Activated CD4-positive, alpha-beta T cell treated with anti-CD3 and anti-CD28 coated beads for 48 hours (primary cell): ENCODE measurements at regions not wholly inside any gene's neighbourhood (a gene's known extent, or its start where the extent isn't known, plus 50 kb on each side); places are given as distances from the start of the nearest gene placed in this dataset.

Experiments used
- DNase-seq: peaks from one replicate; pipeline ENCODE4 v3.0.0-alpha.2; 2020

DNA sequence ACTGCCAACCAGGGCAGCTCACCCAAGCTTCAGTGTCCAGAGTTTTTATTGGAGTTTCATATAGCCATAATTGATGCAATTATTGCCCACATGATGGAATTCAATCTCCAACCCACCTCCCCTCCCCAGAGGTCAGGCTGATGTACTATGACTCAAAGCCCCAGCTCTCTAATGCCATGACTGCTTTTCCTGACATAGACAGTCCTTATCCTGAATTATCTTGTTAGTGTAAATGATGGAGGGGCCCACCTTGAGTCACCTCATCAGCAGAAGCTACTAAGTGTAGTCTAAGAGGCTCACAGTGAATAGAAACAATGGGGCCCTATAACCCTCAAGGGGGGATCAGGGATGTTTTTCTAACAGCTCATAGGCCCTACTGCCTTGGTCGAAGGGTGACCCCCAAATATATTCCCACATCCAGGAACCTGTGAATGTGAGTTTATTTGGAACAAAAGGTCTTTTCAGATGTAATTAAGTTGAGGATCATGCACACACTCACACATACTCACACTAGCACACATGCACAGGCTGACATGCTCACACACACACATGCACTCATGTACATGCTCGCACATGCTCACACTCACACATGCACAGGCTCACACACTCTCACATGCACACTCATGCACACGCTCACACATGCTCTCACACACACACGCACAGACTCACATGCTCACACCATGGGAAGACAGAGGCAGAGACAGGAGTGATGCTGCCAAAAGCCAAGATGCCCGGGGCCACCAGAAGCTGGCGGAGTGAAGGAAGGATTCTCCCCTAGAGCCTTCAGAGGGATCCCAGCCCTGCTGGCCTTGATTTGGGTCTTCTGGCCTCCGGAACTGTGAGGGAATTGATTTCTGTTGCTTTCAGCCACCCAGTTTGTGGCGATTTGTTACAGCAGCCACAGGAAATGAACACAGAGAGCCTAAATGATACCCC is 131.2 kb upstream of the SMAD3 start:
- no peak for DNase-seq

DNA sequence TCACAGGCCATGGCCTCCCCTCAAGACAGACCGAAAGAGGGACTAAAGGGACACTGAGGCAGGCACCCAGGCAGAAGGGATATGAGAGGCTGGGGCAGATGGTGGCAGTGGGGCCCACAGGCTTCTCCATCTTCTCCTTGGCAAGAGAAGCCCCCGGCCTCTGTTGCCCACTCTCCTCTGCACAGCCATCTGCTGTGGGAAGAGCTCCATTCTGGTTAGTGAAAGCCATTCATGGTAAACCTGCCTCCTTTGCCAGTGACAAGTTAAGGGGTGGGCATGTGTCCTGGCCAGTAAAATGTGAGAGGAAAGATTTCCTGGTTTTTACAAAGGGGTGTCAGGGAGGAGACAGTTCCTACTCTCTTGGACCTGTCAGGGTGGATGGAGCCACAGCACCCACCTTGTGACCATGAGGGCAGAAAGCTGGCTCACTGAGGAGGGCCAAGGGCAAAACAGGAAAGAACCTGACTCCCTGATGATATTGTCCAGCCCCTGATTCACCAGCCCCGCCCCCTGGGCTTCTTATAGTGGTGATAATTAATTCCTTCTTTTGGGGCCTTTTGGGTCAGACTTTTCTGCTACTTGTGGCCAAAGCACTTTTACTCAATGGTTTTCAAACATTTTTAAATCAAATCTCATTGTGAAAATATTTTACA is 130.4 kb upstream of the SMAD3 start:
- DNase-seq: no peak

DNA sequence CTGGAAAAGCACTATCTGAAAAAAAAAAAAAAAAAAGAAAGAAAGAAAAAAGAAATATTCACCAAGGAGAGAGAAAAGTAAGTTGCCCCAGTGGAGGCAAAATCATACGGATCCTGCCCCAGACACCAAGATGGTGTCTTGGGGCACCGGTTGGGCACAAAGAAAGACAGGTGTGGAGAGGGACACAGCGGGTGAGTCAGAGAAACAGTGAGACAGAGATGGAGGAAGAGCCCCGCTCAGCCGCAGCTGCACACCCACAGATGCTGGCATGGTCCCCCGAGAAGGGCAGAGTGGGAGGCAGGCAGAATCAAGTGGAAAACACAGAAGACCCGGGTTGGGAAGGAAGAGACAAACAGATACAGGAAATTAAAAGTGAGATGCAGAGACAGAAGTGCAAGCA is 129.7 kb upstream of the SMAD3 start:
- no peak for DNase-seq

DNA sequence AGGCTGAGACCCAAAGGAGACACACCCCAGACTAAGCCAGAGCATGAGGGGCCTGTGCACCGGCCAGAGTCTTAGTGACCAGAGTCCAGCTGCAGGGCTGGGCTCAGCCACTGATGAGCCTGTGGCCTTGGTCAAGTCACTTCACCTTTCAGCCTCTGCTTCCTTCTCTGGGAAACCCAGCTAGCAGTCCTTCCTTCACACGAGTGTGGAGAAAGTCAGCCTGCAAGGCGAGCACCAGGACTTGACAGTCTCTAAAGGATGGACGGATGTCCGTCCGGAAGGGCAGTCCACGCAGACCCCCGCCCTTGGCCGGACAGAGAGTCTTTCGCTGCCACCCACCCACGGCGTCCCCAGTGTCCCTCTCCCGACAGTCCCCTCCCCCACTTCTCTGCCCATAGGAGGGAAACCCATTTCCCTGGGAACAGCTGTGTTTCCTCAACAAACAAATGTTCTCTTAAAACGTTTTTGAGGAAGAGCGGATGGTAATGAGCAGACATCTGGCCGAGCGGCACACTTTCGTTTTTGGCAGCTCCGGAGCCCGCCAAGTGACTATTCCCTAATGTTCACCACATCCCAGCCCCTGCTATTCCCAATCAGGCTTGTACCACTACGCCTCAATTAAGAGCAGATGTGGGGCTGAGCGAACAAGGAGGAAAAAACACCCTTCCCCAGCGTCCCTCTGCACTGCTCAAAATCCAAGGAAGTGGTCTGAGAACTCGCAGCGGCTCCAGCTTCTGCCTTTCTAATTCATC is 129.1 kb upstream of the SMAD3 start:
- no peak for DNase-seq

DNA sequence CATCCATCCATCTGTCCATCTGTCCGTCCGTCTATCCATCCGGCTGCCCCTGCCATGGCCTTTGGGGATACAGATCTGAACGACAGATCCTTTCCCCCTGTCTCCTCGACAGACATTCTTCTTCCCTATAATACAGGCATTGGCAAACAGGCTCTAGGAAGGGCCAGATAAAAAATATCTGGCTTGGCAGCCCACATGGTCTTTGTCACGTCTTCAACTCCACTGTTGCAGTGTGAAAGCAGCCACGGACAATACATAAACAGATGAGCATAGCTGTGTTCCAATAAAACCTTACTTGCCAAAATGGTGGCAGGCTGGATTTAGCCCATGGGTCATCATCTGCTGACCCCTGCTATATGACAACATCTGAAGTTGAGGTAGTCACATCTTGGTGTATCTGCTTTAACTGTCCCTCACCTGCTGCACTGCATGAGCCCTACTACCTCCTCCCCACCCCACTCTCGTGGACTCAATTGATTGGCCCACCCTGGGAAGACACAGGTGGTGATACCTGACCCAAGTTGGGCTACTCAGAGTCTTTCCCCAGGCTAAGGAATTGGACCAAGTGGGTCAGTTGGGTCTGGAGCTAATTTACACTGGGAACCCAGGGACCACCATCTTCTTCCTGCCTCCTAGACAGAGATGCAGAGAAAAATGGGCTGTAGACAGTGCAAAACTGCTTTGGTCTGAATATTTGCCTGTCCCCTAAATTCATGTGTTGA is 128.4 kb upstream of the SMAD3 start:
- DNase-seq: no peak

DNA sequence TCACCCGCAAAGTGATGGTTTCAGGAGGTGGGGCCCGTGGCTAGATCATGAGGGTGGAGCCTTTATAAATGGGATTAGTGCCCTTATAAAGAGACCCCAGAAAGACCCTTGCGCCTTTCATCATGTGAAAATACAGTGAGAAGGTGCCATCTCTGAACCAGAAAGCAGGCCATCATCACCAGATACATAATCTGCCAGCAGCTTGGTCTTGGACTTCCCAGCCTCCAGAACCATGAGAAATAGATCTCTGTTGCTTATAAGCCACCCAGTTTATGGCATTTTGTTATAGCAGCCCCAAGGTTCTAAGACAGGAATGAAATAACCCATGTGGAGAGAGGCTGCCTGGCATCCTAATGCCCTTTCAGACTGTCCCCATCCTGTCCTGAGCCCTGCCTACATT is 127.8 kb upstream of the SMAD3 start:
- DNase-seq: no peak

DNA sequence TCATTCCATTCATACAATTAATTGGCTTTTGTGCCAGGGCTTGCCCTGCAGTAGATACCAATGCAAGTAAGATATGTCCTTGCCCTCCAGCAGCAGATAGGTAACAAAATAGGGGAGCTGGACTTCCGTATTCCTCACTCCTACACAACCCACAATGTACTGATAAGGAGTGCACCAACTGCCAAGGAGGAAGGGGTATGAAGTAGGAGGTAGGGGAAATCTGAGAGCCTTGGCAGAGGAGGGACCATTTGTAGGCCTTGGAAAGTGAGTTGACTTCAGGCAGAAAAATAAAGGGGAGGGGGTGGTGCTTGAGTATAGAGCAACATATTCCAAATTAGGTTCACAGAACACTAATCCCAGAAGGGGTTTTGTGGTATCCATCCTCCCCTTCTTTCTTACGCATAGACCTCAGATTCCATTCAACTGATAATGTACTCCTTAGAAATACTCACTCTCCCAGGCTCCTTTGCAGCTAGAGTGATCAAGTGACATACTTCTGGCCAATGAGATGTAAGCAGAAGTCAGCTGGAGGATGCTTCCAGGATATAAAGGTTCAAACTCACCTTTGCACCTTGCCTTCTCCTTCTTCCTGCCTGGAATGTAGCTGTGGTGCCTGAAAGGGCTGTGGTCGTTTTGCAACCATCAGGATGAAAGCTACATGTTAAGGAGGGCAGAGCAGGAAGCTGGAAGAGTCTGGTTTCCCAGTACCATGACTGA is 127.1 kb upstream of the SMAD3 start:
- no peak for DNase-seq

- no peak for DNase-seq
These were observed 126.4 kb upstream of the SMAD3 start for GRCh38 chr15:66939016-66939415.

- DNase-seq: no peak
These were observed 125.9 kb upstream of the SMAD3 start for GRCh38 chr15:66939451-66940023.

DNA sequence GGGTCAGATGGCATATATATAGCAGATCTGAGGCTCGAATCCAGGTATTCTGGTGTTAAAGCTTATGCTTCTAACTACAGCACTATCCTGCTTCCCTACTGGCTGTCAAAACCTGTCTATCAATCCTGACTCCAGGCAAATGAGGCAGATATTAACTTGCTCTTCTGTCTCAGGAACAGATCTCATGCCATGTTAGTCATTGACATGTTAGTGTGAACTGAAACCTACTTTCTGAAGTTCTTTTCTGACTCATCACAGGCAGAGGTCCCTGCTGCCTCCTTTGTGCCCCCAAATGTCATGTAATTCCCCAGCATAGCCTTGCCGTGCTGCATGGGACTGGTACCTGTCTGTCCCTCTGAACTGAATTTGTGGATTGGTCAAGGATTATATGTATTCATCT is 125.0 kb upstream of the SMAD3 start:
- peak; percentile 27 for DNase-seq

- no peak for DNase-seq
These were observed 124.2 kb upstream of the SMAD3 start for GRCh38 chr15:66941108-66941711.

DNA sequence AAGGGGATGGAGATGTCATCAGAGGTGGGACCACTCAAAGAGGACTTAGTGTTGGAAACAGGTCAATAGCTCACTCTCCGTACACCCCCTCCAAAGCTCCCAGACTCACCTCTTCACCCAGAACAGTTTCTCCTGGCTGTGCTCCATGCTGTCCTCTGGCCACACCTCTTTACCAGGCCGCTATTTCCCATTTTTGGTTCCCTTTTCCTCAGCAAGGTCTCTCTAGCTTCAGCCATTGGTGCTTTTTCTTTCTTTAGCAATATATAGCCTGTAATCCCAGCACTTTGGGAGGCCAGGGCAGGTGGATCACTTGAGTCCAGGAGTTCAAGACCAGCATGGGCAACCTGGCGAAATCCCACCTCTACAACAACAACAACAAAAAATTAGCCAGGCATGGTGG is 123.6 kb upstream of the SMAD3 start:
- no peak for DNase-seq

DNA sequence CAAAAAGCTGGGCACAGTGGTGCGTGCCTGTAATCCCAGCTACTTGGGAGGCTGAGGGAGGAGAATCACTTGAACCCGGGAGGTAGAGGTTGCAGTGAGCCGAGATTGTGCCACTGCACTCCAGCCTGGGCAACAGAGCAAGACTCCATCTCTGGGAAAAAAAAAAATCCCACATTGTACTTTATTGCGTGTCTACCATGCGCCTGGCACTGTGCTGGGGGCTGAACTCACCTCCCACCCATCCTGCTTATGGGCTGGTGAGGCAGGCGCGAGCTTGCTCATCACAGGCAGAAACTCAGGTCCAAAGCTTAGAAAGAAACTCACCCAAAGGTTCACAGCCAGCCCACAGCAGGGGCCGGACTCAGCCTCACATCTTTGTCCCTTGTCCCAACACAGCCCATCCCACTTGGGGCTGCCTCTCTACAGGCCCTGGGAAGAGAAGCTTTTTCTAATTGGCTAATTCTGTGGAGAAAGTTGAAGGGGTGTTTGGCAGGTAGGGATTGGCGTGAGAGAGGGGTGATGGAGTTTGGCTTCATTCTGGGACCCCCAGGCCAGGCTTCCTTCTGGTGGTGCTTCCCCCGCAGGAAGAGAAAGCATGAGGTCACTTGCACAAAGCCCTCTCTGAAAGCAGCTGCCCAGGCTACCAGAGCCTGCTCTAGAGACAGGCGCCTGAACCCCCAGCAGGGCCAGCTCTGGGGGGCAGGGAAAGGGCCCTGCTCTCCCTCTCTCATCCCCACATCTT is 122.6 kb upstream of the SMAD3 start:
- DNase-seq: no peak

DNA sequence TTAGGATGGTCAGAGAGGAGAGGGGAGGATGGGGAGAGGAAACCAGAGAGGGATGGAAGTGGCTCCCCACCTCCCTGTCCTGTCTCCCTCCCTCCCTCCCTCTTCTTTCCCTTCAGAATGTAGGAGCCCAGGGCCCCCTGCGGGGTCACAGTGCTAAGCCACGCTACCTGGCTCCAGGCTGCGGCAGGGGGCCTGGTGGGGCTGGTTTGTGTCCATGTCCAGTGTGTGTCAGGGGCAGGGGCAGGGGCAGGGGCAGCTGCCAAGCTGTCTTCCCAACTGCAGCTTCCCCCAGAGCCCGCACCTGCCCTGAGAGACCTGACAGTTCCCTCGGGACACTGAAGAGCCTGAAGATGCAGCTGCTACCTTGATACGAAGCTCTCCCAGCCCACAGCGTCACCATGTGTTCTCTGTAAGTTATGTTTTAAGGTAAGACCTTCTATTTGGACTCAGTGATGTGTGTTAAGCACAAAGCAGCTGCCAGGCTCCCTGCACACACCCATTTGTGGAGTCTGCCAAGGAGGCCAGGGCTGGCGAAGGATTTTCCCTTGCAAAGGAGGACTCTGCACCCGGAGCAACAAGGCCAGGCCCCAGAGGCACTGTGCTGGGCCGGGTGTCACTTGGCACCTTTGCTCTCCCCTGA is 121.8 kb upstream of the SMAD3 start:
- DNase-seq: no peak

DNA sequence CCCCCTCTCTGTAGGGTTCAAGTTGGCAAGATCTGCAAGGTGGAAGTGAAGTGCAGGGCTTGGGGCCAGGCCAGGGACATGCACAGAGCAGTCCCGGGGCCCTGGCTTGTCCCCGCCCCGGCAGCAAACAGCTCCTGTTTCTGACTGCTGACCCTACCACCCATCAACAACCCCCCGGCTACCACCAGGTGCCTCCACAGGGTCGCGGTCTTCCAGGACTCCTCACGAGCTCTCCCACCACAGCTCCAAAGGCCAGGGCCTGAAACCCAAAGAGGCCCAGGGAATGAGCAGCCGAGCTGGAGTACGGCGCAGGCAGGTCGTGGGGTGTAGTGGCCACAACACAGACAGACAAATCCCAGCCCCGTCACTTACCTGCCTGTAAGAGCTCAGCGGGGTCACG is 121.3 kb upstream of the SMAD3 start:
- no peak for DNase-seq

DNA sequence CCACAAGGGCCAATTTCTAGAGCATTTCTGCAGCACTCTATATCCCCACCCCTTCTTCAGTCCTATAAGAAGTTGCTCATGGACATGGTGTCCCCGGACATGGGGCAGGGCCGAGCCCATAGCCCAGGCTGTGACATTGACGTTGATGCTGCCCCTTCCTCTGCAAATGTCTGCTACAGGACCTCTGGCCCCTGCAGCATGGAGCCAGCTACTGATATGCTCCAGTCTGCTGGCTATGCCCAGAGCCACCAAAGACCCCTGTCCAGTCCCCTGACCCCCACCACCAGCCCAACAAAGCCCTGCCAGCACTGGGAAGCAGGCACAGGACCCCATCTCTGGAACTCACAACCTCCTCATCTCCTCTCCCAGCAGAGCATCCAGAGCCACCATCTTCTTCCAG is 120.1 kb upstream of the SMAD3 start:
- no peak for DNase-seq

- DNase-seq: no peak
These were observed 119.6 kb upstream of the SMAD3 start for GRCh38 chr15:66945842-66946241.

DNA sequence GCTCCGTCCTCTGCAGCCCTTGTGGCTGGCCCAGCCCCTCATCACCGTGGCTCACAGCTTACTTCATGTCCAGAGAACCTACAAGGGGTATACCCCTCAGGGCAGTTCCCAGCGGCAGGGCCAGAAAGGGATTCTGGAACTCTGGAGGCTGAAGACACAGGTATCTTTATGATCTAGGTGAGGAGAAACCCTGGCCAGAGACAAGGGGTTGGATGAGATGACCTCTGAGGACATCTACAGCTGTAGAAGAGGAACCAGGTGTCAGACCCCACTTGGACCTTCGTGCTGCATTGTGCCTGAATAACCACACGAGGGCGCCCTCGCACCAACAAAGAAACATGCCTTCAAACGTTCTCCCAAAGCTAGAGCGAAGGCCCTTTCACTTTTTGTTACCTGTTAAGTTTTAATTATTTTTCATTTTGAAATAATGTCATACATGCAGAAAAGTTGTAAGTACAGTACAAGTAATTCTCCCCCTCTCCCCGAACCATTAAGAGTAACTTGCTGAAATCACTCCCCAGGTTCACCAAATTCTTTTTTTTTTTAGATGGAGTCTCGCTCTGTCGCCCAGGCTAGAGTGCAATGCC is 118.7 kb upstream of the SMAD3 start:
- peak; percentile 79 for DNase-seq

DNA sequence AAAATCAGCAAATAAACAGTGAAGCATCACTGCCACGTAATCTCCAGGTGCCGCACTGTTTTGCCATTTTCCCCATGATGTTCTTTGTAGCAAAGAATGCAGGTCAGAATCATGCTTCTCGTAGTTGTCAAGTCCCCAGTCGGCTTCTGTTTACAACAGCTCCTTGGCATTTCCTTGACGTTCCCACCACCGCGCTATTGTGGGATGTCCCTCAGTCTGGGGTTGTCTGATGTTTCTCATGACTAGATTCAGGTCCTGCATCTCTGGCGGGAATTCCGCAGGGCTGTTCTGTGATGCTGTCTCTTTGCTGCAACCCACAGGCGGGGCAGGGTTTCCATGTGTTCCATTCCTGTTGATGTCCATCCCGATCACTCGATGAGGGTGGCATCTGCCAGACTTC is 117.9 kb upstream of the SMAD3 start:
- DNase-seq: no peak

DNA sequence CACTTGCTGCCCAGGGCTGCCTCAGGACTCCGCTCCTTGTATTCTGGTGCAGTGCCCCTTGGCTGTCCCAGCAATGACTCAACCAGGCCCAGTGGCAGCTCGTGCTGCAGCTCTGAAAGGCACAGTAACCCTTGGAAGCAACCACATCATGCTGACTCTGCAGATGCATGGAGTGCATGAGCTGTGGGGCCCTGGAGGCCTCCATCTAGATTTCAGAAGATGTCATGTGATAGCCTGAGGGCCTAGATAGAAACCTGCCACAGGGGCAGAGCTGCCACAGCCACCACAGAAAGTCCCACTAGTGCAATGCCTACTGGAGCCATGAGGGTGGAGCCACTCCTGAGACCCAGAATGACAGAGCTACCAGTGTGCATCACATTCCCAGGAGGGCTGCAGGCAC is 117.1 kb upstream of the SMAD3 start:
- DNase-seq: peak; percentile 21
